HG03060 (cell line): ENCODE measurements at regions not wholly inside any gene's neighbourhood (a gene's known extent, or its start where the extent isn't known, plus 50 kb on each side); places are given as distances from the start of the nearest gene placed in this dataset.
"Not testable (repeated sequence)": the region's sequence is repeated elsewhere in the genome, so short reads cannot be mapped to it uniquely, and the experiment has no call there.

ENCODE experiments used
- ATAC-seq: cut with Tn5 transposase; IDR thresholded peaks from one replicate; pipeline ENCODE4 v1.9.1; 2021; ENCODE audit warnings: low read depth, moderate number of reproducible peaks; ENCODE audit not compliant: unreplicated experiment

DNA sequence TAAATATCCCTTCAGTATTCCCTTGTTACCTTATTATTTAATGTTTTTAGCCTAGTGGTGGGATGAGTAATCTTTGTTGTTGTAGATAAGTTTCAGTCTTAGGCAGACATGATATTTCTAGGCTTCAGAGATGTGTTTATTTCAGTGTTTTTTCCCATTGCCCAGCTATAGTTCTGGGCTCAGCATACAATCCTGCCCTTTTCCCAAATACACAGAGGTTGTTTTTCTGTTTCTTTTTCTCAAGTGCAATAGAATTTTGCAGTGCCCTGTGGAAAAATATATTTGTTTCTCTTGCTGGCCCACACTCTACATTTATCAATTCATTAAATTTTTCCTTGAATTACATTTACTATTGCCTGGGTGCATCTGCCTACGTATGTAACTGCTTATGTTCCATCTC, 321.8 kb downstream of the KCNJ3 start:
- no peak for ATAC-seq

- no peak for ATAC-seq
Measured at GRCh38 chr2:155010925-155011324, 312.4 kb downstream of the KCNJ3 start.

DNA sequence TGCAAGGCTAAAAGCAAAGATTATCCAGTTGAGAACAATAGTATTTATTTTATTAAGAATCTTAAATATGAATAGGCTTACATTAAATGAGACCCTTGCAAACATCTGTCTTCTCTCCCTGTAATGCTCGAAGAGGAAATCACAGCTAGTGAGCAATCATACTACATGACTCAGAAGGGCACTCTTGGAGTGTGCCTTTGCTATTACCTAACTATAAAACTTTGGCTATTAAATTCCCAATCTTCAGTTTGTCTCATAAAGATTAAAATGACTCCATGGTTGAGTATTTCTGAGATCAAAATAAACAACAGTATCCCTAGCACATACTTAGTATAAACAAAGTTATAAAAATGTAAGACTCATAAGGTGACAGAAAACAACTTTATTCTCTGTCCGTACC, 296.9 kb downstream of the KCNJ3 start:
- no peak for ATAC-seq

DNA sequence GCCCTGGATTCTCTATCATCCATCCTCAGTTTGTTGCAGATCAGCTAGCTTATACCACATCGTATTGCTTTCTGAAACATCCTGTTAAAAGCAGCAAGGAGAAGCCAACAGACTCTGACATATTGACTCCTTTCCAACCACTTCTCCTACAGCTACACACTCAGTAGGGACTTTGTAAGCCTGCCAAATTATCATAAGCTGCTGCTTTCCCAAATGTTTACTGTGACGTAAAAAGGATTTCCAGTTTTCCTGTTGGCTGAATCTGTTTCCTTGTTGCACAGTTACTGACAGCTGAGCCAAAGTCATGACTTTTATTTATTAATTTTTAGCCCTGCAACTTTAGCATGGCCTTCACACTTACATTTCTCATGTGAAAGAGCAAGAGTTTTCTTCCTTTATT, 294.3 kb downstream of the KCNJ3 start:
- no peak for ATAC-seq

- ATAC-seq, result peak; percentile 67
Measured at GRCh38 chr2:154978710-154979109, 280.2 kb downstream of the KCNJ3 start.

- no peak for ATAC-seq
Measured at GRCh38 chr2:154978244-154978643, 279.7 kb downstream of the KCNJ3 start.

- no peak for ATAC-seq
Measured at GRCh38 chr2:154974041-154974440, 275.5 kb downstream of the KCNJ3 start.

GRCh38 chr2:154963511-154963910, 265.0 kb downstream of the KCNJ3 start:
- no peak for ATAC-seq

GRCh38 chr2:154961676-154962075, 263.2 kb downstream of the KCNJ3 start:
- no peak for ATAC-seq

DNA sequence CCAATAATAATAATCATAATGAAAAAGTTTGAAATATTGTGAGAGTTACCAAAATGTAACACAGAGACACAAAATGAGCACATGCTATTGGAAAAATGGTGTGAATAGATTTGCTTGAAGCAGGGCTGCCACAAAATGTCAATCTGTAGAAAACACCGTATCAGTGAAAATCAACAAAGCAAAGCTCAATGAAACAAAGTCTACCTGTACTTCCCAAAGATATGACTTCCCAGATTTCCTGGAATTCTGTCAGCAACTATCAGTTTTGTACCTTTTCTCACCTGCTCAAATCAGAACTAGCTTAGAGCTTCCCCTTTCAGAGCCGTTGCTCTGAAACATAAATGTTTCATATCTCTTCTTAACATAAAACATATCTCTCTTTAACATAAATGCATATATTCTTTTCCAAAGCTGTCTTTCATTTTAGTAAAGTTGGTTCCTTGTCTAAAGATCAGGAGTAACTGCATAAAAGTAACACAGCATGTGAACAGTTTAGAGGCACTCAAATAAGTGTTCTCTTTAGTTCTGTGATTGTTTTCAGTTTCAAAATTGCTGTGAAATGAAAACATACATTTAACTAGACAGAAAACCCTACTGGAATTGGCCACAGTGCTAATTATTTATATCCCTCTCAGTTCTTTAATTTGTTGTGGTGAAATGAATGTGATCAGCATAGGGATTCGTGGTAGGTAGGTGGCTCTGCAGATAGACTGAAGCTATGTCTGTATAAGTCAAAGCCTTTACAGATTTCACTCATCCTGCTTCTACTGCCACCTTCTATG, 262.5 kb downstream of the KCNJ3 start:
- ATAC-seq, result peak; percentile 70

- no peak for ATAC-seq
Measured at GRCh38 chr2:154952346-154952980, 254.0 kb downstream of the KCNJ3 start.

DNA sequence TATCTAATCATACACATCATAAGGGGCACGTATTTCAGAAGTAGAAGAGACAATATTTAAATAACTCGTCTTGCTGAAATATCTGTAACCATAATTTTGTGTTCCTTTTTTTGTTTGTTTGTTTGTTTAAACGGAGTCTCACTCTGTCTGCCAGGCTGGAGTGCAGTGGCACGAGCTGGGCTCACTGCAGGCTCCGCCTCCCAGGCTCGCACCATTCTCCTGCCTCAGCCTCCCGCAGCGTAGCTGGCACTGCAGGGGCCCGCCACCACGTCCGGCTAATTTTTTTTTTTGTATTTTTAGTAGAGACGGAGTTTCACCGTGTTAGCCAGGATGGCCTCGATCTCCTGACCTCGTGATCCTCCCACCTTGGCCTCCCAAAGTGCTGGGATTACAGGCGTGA, 248.9 kb downstream of the KCNJ3 start:
- ATAC-seq, result not testable (repeated sequence)

DNA sequence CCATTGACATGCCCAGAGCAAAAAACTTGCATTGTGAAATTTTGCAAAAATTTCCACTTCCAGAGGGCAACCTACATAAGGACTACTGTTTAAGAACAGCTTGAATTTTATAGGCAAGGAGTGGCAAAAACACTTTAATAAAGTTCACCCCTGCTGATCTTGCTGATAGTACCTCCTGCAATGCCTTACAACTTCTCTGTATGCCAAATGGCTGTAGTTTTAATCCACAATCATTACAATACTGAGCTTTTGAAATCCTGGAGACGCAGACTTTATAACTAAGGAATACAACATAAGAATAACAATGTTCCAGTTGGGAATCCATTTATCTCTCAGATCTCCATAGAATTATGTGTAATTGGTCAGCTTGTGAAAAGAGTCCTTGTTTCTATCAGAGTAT, 247.5 kb downstream of the KCNJ3 start:
- ATAC-seq, result no peak

GRCh38 chr2:154941379-154941778, 242.9 kb downstream of the KCNJ3 start:
- no peak for ATAC-seq

DNA sequence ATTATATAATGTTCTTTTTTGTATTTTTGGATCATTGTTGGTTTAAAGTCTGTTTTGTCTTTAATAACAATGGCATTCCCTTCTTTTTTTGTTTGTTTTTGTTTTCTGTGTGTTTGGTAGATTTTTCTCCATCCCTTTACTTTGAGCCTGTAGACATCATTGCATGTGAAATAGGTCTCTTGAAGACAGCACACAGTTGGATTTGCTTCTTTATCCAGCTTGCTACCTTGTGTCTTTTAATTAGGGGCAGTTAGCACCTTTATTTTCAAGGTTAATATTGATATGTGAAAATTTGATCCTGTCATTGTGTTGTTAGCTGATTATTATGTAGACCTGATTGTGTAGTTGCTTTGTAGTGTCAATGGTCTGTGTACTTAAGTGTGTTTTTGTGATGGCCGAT, 235.7 kb downstream of the KCNJ3 start:
- no peak for ATAC-seq

DNA sequence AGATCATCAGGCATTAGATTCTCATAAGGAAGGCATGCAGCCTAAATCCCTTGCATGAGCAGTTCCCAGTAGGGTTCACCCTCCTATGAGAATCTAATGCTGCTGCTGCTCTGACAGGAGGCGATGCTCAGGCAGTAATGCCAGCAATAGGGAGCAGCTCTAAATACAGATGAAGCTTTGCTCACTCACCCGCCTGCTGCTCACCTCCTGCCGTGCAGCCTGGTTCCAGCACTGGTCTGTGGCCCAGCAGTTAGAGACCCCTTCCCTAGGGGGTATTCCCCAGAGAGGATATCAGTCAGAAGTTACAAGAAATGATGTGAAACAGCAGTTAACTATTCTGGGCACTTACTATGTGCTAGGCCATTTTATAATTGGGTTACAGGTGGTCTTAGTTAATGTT, 226.0 kb downstream of the KCNJ3 start:
- no peak for ATAC-seq

GRCh38 chr2:154914561-154914960, 216.1 kb downstream of the KCNJ3 start:
- no peak for ATAC-seq

- ATAC-seq, result no peak
Measured at GRCh38 chr2:154912215-154912614, 213.7 kb downstream of the KCNJ3 start.

- no peak for ATAC-seq
Measured at GRCh38 chr2:154911729-154912128, 213.2 kb downstream of the KCNJ3 start.

DNA sequence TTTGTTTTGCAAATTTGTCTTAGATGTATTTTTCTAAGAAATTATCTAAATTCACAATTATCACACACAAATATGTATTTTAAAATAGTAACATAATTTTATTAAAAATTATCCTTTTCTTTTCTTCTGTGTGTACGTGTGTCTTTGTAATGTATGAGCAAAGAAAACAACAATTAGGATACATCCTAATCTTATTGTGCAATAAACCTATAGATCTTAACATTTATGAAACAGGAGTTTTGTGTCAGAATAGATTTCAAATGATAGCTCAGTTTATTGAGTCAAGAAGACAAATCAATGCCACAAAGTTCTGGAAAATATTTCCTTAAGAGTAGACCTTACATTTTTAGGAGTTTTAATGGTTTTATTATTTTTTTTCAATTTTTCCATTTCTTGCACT, 212.2 kb downstream of the KCNJ3 start:
- no peak for ATAC-seq

DNA sequence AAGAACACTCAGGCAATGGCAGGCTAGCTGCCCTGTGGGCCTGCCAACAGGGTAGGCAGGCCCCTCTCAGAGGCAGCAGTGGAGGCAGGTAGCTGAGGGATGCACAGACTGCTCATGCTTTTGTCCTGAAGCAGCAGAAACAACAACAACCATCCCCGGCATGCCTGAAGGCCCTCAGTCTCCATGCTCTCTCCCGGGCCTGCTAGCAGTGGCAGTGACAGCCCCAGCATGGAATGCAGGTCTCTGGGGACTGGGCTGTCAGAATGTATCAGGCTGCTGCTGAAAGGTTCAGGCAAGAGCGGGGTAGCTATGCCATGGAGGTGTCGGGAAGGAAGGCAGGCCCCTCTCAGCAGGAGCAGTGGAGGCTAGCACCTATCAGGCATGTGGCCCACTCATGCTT, 209.8 kb downstream of the KCNJ3 start:
- no peak for ATAC-seq
